ENCODE measurements at regions not wholly inside any gene's neighbourhood (a gene's known extent, or its start where the extent isn't known, plus 50 kb on each side); places are given as distances from the start of the nearest gene placed in this dataset.

GRCh38 chr5:66498791-66499207 lies 97.4 kb upstream of the MAST4 start:
- Histone ChIP-seq H3K27ac (no peak overlapping the region), H3K4me3 (no peak overlapping the region), H3K36me3 (no peaks in the 10 kb centered on the region), H3K9me3 (peaks cover 0 to 6% (median 0%) of the 10 kb centered on the region in 4 donors), H3K4me1 (no peaks in the 10 kb centered on the region), H3K27me3 (no peaks in the 10 kb centered on the region)
- peak in 1 of 2 donors; percentile 16 for DNase-seq
- no peak for TF ChIP-seq POLR2A (IDR thresholded peaks at IDR 0.05)
- TF ChIP-seq POLR2AphosphoS5 (IDR thresholded peaks at IDR 0.05) = no peak
- intact Hi-C loops (cut with DNase I; ENCODE audit: low total_unique reads) = no loop called here
- WGBS, 5 donors = 81 to 92% (median 91%) methylated on average over 4 of the region's 4 CpGs

- Histone ChIP-seq H3K4me1 (no peaks in the 10 kb centered on the region), H3K27ac (no peak overlapping the region), H3K27me3 (no peaks in the 10 kb centered on the region), H3K4me3 (no peak overlapping the region), H3K9me3 (peaks cover 0 to 10% (median 0%) of the 10 kb centered on the region in 4 donors), H3K36me3 (no peaks in the 10 kb centered on the region)
- DNase-seq = no peak
- TF ChIP-seq POLR2AphosphoS5 (IDR thresholded peaks at IDR 0.05) (no peak), CTCF (IDR thresholded peaks at IDR 0.05) (no peak), POLR2A (IDR thresholded peaks at IDR 0.05) (no peak), EP300 (IDR thresholded peaks at IDR 0.05) (no peak)
- 95 to 98% (median 98%) methylated on average over 16 to 30 of the region's 30 CpGs for WGBS, 5 donors
- intact Hi-C loops (cut with DNase I; ENCODE audit: low total_unique reads) = no loop called here
Measured at GRCh38 chr5:66503203-66503789, 92.9 kb upstream of the MAST4 start.

GRCh38 chr5:66507106-66507505 lies 89.1 kb upstream of the MAST4 start:
- WGBS, 5 donors = 84 to 94% (median 92%) methylated on average over 2 of the region's 2 CpGs
- intact Hi-C loops (cut with DNase I; ENCODE audit: low total_unique reads) = no loop called here
- no peak overlapping the region for H3K27ac ChIP-seq
- no peaks in the 10 kb centered on the region for H3K4me1 ChIP-seq
- no peak for DNase-seq
- H3K9me3 ChIP-seq = peaks cover 0 to 10% (median 2%) of the 10 kb centered on the region in 4 donors
- no peaks in the 10 kb centered on the region for H3K36me3 ChIP-seq
- no peak overlapping the region for H3K4me3 ChIP-seq
- H3K27me3 ChIP-seq = no peaks in the 10 kb centered on the region
- no peak for TF ChIP-seq EP300 (IDR thresholded peaks at IDR 0.05)
- no peak for TF ChIP-seq POLR2AphosphoS5 (IDR thresholded peaks at IDR 0.05)
- TF ChIP-seq CTCF (IDR thresholded peaks at IDR 0.05) = no peak
- no peak for TF ChIP-seq POLR2A (IDR thresholded peaks at IDR 0.05)

- no peaks in the 10 kb centered on the region for H3K27me3 ChIP-seq
- H3K4me1 ChIP-seq = no peaks in the 10 kb centered on the region
- intact Hi-C loops (cut with DNase I; ENCODE audit: low total_unique reads) = no loop called here
- no peak overlapping the region for H3K27ac ChIP-seq
- no peaks in the 10 kb centered on the region for H3K36me3 ChIP-seq
- WGBS, 5 donors = 75 to 93% (median 91%) methylated on average over 4 of the region's 4 CpGs
- DNase-seq = no peak
- H3K9me3 ChIP-seq = peaks cover 0 to 3% (median 0%) of the 10 kb centered on the region in 4 donors
- H3K4me3 ChIP-seq = no peak overlapping the region
- TF ChIP-seq POLR2A (IDR thresholded peaks at IDR 0.05) (no peak), EP300 (IDR thresholded peaks at IDR 0.05) (no peak), CTCF (IDR thresholded peaks at IDR 0.05) (no peak), POLR2AphosphoS5 (IDR thresholded peaks at IDR 0.05) (no peak)
Measured at GRCh38 chr5:66511491-66511890, 84.7 kb upstream of the MAST4 start.

GRCh38 chr5:66513130-66513529 lies 83.1 kb upstream of the MAST4 start:
- intact Hi-C loops (cut with DNase I; ENCODE audit: low total_unique reads) = no loop called here
- Histone ChIP-seq H3K4me1 (no peaks in the 10 kb centered on the region), H3K9me3 (peaks cover 0 to 3% (median 0%) of the 10 kb centered on the region in 4 donors), H3K4me3 (no peak overlapping the region), H3K36me3 (no peaks in the 10 kb centered on the region), H3K27me3 (no peaks in the 10 kb centered on the region), H3K27ac (no peak overlapping the region)
- no peak for DNase-seq
- WGBS, 5 donors = 77 to 92% (median 85%) methylated on average over 3 of the region's 3 CpGs
- no peak for TF ChIP-seq POLR2AphosphoS5 (IDR thresholded peaks at IDR 0.05)
- no peak for TF ChIP-seq EP300 (IDR thresholded peaks at IDR 0.05)
- no peak for TF ChIP-seq POLR2A (IDR thresholded peaks at IDR 0.05)
- TF ChIP-seq CTCF (IDR thresholded peaks at IDR 0.05) = no peak

Measured in stomach (tissue), 8 donors.